ENCODE measurements at regions not wholly inside any gene's neighbourhood (a gene's known extent, or its start where the extent isn't known, plus 50 kb on each side); places are given as distances from the start of the nearest gene placed in this dataset.

GRCh38 chr12:67818459-67818903, 169.9 kb downstream of the DYRK2 start:
- Histone ChIP-seq H3K9me3 (ENCODE audit: control insufficient read depth in 2 of 2, insufficient read depth in 1 of 2, low read length in 1 of 2) (no peaks in the 10 kb centered on the region), H3K4me1 (ENCODE audit: control insufficient read depth in 2 of 2, insufficient read depth in 2 of 2, low read length in 2 of 2) (no peaks in the 10 kb centered on the region), H3K36me3 (ENCODE audit: control insufficient read depth in 2 of 2, insufficient read depth in 2 of 2, low read length in 1 of 2) (no peaks in the 10 kb centered on the region), H3K27me3 (ENCODE audit: control insufficient read depth in 2 of 2, insufficient read depth in 1 of 2, low read length in 1 of 2) (no peaks in the 10 kb centered on the region), H3K4me3 (ENCODE audit: low read length in 2 of 2) (no peak overlapping the region), H3K27ac (ENCODE audit: low read depth in 1 of 2, low read length in 1 of 2) (no peak overlapping the region)
- DNase-seq (ENCODE audit: low read depth in 6 of 9, low spot score in 9 of 9) = no peak
- 98% methylated on average over 2 of the region's 2 CpGs for WGBS

- Histone ChIP-seq H3K9me3 (ENCODE audit: control insufficient read depth in 2 of 2, insufficient read depth in 1 of 2, low read length in 1 of 2) (no peaks in the 10 kb centered on the region), H3K4me3 (ENCODE audit: low read length in 2 of 2) (no peak overlapping the region), H3K27me3 (ENCODE audit: control insufficient read depth in 2 of 2, insufficient read depth in 1 of 2, low read length in 1 of 2) (no peaks in the 10 kb centered on the region), H3K27ac (ENCODE audit: low read depth in 1 of 2, low read length in 1 of 2) (no peak overlapping the region), H3K36me3 (ENCODE audit: control insufficient read depth in 2 of 2, insufficient read depth in 2 of 2, low read length in 1 of 2) (no peaks in the 10 kb centered on the region), H3K4me1 (ENCODE audit: control insufficient read depth in 2 of 2, insufficient read depth in 2 of 2, low read length in 2 of 2) (no peaks in the 10 kb centered on the region)
- DNase-seq (ENCODE audit: low read depth in 6 of 9, low spot score in 9 of 9) = no peak
- WGBS = 92% methylated on average over 2 of the region's 2 CpGs
These were observed 169.3 kb upstream of the IFNG-AS1 start for GRCh38 chr12:67819902-67820301.

- H3K4me1 ChIP-seq (ENCODE audit: control insufficient read depth in 2 of 2, insufficient read depth in 2 of 2, low read length in 2 of 2) = no peaks in the 10 kb centered on the region
- no peaks in the 10 kb centered on the region for H3K27me3 ChIP-seq (ENCODE audit: control insufficient read depth in 2 of 2, insufficient read depth in 1 of 2, low read length in 1 of 2)
- WGBS = 83% methylated on average over 7 of the region's 7 CpGs
- no peaks in the 10 kb centered on the region for H3K9me3 ChIP-seq (ENCODE audit: control insufficient read depth in 2 of 2, insufficient read depth in 1 of 2, low read length in 1 of 2)
- no peak for DNase-seq (ENCODE audit: low read depth in 6 of 9, low spot score in 9 of 9)
- H3K27ac ChIP-seq (ENCODE audit: low read depth in 1 of 2, low read length in 1 of 2) = no peak overlapping the region
- H3K4me3 ChIP-seq (ENCODE audit: low read length in 2 of 2) = no peak overlapping the region
- H3K36me3 ChIP-seq (ENCODE audit: control insufficient read depth in 2 of 2, insufficient read depth in 2 of 2, low read length in 1 of 2) = no peaks in the 10 kb centered on the region
These were observed 168.6 kb upstream of the IFNG-AS1 start for GRCh38 chr12:67820694-67821093.

- H3K27me3 ChIP-seq (ENCODE audit: control insufficient read depth in 2 of 2, insufficient read depth in 1 of 2, low read length in 1 of 2) = no peaks in the 10 kb centered on the region
- H3K9me3 ChIP-seq (ENCODE audit: control insufficient read depth in 2 of 2, insufficient read depth in 1 of 2, low read length in 1 of 2) = no peaks in the 10 kb centered on the region
- no peak overlapping the region for H3K27ac ChIP-seq (ENCODE audit: low read depth in 1 of 2, low read length in 1 of 2)
- DNase-seq (ENCODE audit: low read depth in 6 of 9, low spot score in 9 of 9) = no peak
- no peak overlapping the region for H3K4me3 ChIP-seq (ENCODE audit: low read length in 2 of 2)
- no peaks in the 10 kb centered on the region for H3K36me3 ChIP-seq (ENCODE audit: control insufficient read depth in 2 of 2, insufficient read depth in 2 of 2, low read length in 1 of 2)
- H3K4me1 ChIP-seq (ENCODE audit: control insufficient read depth in 2 of 2, insufficient read depth in 2 of 2, low read length in 2 of 2) = no peaks in the 10 kb centered on the region
- 100% methylated on average over 1 of the region's 1 CpG for WGBS
These were observed 166.4 kb upstream of the IFNG-AS1 start for GRCh38 chr12:67822826-67823225.

- Histone ChIP-seq H3K9me3 (ENCODE audit: control insufficient read depth in 2 of 2, insufficient read depth in 1 of 2, low read length in 1 of 2) (no peaks in the 10 kb centered on the region), H3K4me3 (ENCODE audit: low read length in 2 of 2) (no peak overlapping the region), H3K27me3 (ENCODE audit: control insufficient read depth in 2 of 2, insufficient read depth in 1 of 2, low read length in 1 of 2) (no peaks in the 10 kb centered on the region), H3K4me1 (ENCODE audit: control insufficient read depth in 2 of 2, insufficient read depth in 2 of 2, low read length in 2 of 2) (no peaks in the 10 kb centered on the region), H3K36me3 (ENCODE audit: control insufficient read depth in 2 of 2, insufficient read depth in 2 of 2, low read length in 1 of 2) (no peaks in the 10 kb centered on the region), H3K27ac (ENCODE audit: low read depth in 1 of 2, low read length in 1 of 2) (no peak overlapping the region)
- no peak for DNase-seq (ENCODE audit: low read depth in 6 of 9, low spot score in 9 of 9)
- 95% methylated on average over 2 of the region's 2 CpGs for WGBS
These were observed 163.1 kb upstream of the IFNG-AS1 start for GRCh38 chr12:67826148-67826547.

GRCh38 chr12:67826946-67827720, 162.1 kb upstream of the IFNG-AS1 start:
- no peaks in the 10 kb centered on the region for H3K27me3 ChIP-seq (ENCODE audit: control insufficient read depth in 2 of 2, insufficient read depth in 1 of 2, low read length in 1 of 2)
- no peaks in the 10 kb centered on the region for H3K9me3 ChIP-seq (ENCODE audit: control insufficient read depth in 2 of 2, insufficient read depth in 1 of 2, low read length in 1 of 2)
- no peak for DNase-seq (ENCODE audit: low read depth in 6 of 9, low spot score in 9 of 9)
- H3K36me3 ChIP-seq (ENCODE audit: control insufficient read depth in 2 of 2, insufficient read depth in 2 of 2, low read length in 1 of 2) = no peaks in the 10 kb centered on the region
- 92% methylated on average over 5 of the region's 5 CpGs for WGBS
- no peak overlapping the region for H3K27ac ChIP-seq (ENCODE audit: low read depth in 1 of 2, low read length in 1 of 2)
- H3K4me3 ChIP-seq (ENCODE audit: low read length in 2 of 2) = no peak overlapping the region
- no peaks in the 10 kb centered on the region for H3K4me1 ChIP-seq (ENCODE audit: control insufficient read depth in 2 of 2, insufficient read depth in 2 of 2, low read length in 2 of 2)

GRCh38 chr12:67827820-67828383, 161.3 kb upstream of the IFNG-AS1 start:
- Histone ChIP-seq H3K9me3 (ENCODE audit: control insufficient read depth in 2 of 2, insufficient read depth in 1 of 2, low read length in 1 of 2) (no peaks in the 10 kb centered on the region), H3K27me3 (ENCODE audit: control insufficient read depth in 2 of 2, insufficient read depth in 1 of 2, low read length in 1 of 2) (no peaks in the 10 kb centered on the region), H3K27ac (ENCODE audit: low read depth in 1 of 2, low read length in 1 of 2) (no peak overlapping the region), H3K4me3 (ENCODE audit: low read length in 2 of 2) (no peak overlapping the region), H3K36me3 (ENCODE audit: control insufficient read depth in 2 of 2, insufficient read depth in 2 of 2, low read length in 1 of 2) (no peaks in the 10 kb centered on the region), H3K4me1 (ENCODE audit: control insufficient read depth in 2 of 2, insufficient read depth in 2 of 2, low read length in 2 of 2) (no peaks in the 10 kb centered on the region)
- DNase-seq (ENCODE audit: low read depth in 6 of 9, low spot score in 9 of 9) = peak in 1 of 9 donors; percentile 6
- WGBS = 87% methylated on average over 7 of the region's 7 CpGs

- Histone ChIP-seq H3K36me3 (ENCODE audit: control insufficient read depth in 2 of 2, insufficient read depth in 2 of 2, low read length in 1 of 2) (no peaks in the 10 kb centered on the region), H3K27me3 (ENCODE audit: control insufficient read depth in 2 of 2, insufficient read depth in 1 of 2, low read length in 1 of 2) (no peaks in the 10 kb centered on the region), H3K4me1 (ENCODE audit: control insufficient read depth in 2 of 2, insufficient read depth in 2 of 2, low read length in 2 of 2) (no peaks in the 10 kb centered on the region), H3K27ac (ENCODE audit: low read depth in 1 of 2, low read length in 1 of 2) (no peak overlapping the region), H3K9me3 (ENCODE audit: control insufficient read depth in 2 of 2, insufficient read depth in 1 of 2, low read length in 1 of 2) (no peaks in the 10 kb centered on the region), H3K4me3 (ENCODE audit: low read length in 2 of 2) (no peak overlapping the region)
- whole genome bisulfite sequencing = 97% methylated on average over 4 of the region's 4 CpGs
- DNase-seq (ENCODE audit: low read depth in 6 of 9, low spot score in 9 of 9) = no peak
These were observed 159.4 kb upstream of the IFNG-AS1 start for GRCh38 chr12:67829896-67830295.

- no peaks in the 10 kb centered on the region for H3K4me1 ChIP-seq (ENCODE audit: control insufficient read depth in 2 of 2, insufficient read depth in 2 of 2, low read length in 2 of 2)
- no peaks in the 10 kb centered on the region for H3K9me3 ChIP-seq (ENCODE audit: control insufficient read depth in 2 of 2, insufficient read depth in 1 of 2, low read length in 1 of 2)
- H3K36me3 ChIP-seq (ENCODE audit: control insufficient read depth in 2 of 2, insufficient read depth in 2 of 2, low read length in 1 of 2) = no peaks in the 10 kb centered on the region
- no peaks in the 10 kb centered on the region for H3K27me3 ChIP-seq (ENCODE audit: control insufficient read depth in 2 of 2, insufficient read depth in 1 of 2, low read length in 1 of 2)
- no peak overlapping the region for H3K4me3 ChIP-seq (ENCODE audit: low read length in 2 of 2)
- H3K27ac ChIP-seq (ENCODE audit: low read depth in 1 of 2, low read length in 1 of 2) = no peak overlapping the region
- DNase-seq (ENCODE audit: low read depth in 6 of 9, low spot score in 9 of 9) = no peak
- 96% methylated on average over 2 of the region's 2 CpGs for WGBS
These were observed 157.1 kb upstream of the IFNG-AS1 start for GRCh38 chr12:67832155-67832554.

All from thymus (tissue), 11 donors.